PC-9 (cell line): ENCODE measurements at regions not wholly inside any gene's neighbourhood (a gene's known extent, or its start where the extent isn't known, plus 50 kb on each side); places are given as distances from the start of the nearest gene placed in this dataset.

Experiments used
- BruUV-seq: library from RNA; stranded (reverse); fragments of 400-500 nt; replicated peaks from 2 replicates; lab custom pipeline; 2021; lab: Mats Ljungman, UMichigan
- CTCF ChIA-PET: fragments of 300-600 bp; sonication (Branson Sonifier 250); formaldehyde crosslinking; loops from one replicate; lab custom pipeline; 2022; ENCODE audit warnings: antibody characterized with exemption; lab: Charles Lee
- POLR2A ChIA-PET: fragments of 300-600 bp; sonication (Branson Sonifier 250); formaldehyde crosslinking; loops from one replicate; lab custom pipeline; 2022; ENCODE audit warnings: antibody characterized with exemption; ENCODE audit not compliant: unreplicated experiment; lab: Charles Lee
- DNase-seq, 2 experiments: peaks; one replicate each; pipeline versions ENCODE4 v3.0.0 to v3.0.0-alpha.2; 2015 to 2022; ENCODE audit warnings: mixed read lengths in 1 of 2
- H2AFZ ChIP-seq: fragments of 200-600 bp; sonication (generic); 2 replicates; pipeline ENCODE4 v1.8.1; 2017; ENCODE audit warnings: antibody characterized with exemption
- H3F3A ChIP-seq: fragments of 200-600 bp; sonication (generic); 2 replicates; pipeline ENCODE4 v1.8.1; 2017; ENCODE audit warnings: antibody characterized with exemption, mild to moderate bottlenecking, low read depth; ENCODE audit not compliant: insufficient read depth
- H3K27ac ChIP-seq: fragments of 200-600 bp; sonication (generic); 2 replicates; pipeline ENCODE4 v1.6.1; 2016; ENCODE audit warnings: mixed run types
- H3K27me3 ChIP-seq: fragments of 200-600 bp; sonication (generic); 2 replicates; pipeline ENCODE4 v1.6.1; 2016; ENCODE audit warnings: low read depth, mixed run types; ENCODE audit not compliant: insufficient read depth
- H3K36me3 ChIP-seq: fragments of 200-600 bp; sonication (generic); 2 replicates; pipeline ENCODE4 v1.6.1; 2016; ENCODE audit warnings: low read depth, mixed run types
- H3K4me1 ChIP-seq: fragments of 200-600 bp; sonication (generic); replicated peaks from 2 replicates; pipeline ENCODE4 v1.6.1; 2016; ENCODE audit warnings: mixed run types; ENCODE audit not compliant: insufficient read depth
- H3K4me2 ChIP-seq: fragments of 200-600 bp; sonication (generic); 2 replicates; pipeline ENCODE4 v1.6.1; 2017; ENCODE audit warnings: mixed run types
- H3K4me3 ChIP-seq: fragments of 200-600 bp; sonication (generic); 2 replicates; pipeline ENCODE4 v1.6.1; 2016; ENCODE audit warnings: mixed run types
- H3K79me2 ChIP-seq: fragments of 200-600 bp; sonication (generic); 2 replicates; pipeline ENCODE4 v1.6.1; 2017; ENCODE audit warnings: low read depth, mixed run types
- H3K9me2 ChIP-seq: fragments of 200-600 bp; sonication (generic); 2 replicates; pipeline ENCODE4 v1.8.1; 2017; ENCODE audit warnings: mild to moderate bottlenecking; ENCODE audit not compliant: insufficient read depth
- H3K9me3 ChIP-seq: fragments of 200-600 bp; sonication (generic); 2 replicates; pipeline ENCODE4 v1.8.1; 2016; ENCODE audit warnings: low read depth; ENCODE audit not compliant: insufficient read depth
- H4K20me1 ChIP-seq: fragments of 200-600 bp; sonication (generic); 2 replicates; pipeline ENCODE4 v1.8.1; 2017; ENCODE audit not compliant: insufficient read depth
- CTCF ChIP-seq: fragments of 200-600 bp; sonication (generic); conservative IDR thresholded peaks from 2 replicates; pipeline ENCODE4 v1.6.1; 2017; ENCODE audit warnings: mixed run types, antibody characterized with exemption, mild to moderate bottlenecking, moderate library complexity
- EZH2 ChIP-seq: fragments of 200-600 bp; sonication (generic); IDR thresholded peaks from 2 replicates; pipeline ENCODE4 v1.8.0; 2017; ENCODE audit warnings: antibody characterized with exemption, low read depth
- intact Hi-C: fragments of 100-400 bp; cut with micrococcal nuclease; formaldehyde crosslinking; loops from one replicate; pipeline ENCODE4 v1.10.0; 2022; ENCODE audit not compliant: unreplicated experiment

GRCh38 chr22:22187299-22187698, 57.3 kb upstream of the VPREB1 start:
- Histone ChIP-seq H3K27me3 (peaks cover 43% of the 10 kb centered on the region), H4K20me1 (no peaks in the 10 kb centered on the region), H3K9me2 (no peaks in the 10 kb centered on the region), H3K36me3 (no peaks in the 10 kb centered on the region), H3K4me3 (no peak overlapping the region), H2AFZ (no peak overlapping the region), H3K9me3 (no peaks in the 10 kb centered on the region), H3K4me1 (no peaks in the 10 kb centered on the region), H3F3A (no peaks in the 10 kb centered on the region), H3K27ac (no peak overlapping the region), H3K79me2 (no peaks in the 10 kb centered on the region), H3K4me2 (no peak overlapping the region)
- DNase-seq = no peak
- intact Hi-C loops = no loop called here
- POLR2A ChIA-PET = no interaction called here
- TF ChIP-seq EZH2 (no peak), CTCF (no peak)
- BruUV-seq = no TSS peak
- CTCF ChIA-PET = no interaction called here

- H3K9me3 ChIP-seq = no peaks in the 10 kb centered on the region
- H4K20me1 ChIP-seq = no peaks in the 10 kb centered on the region
- no peaks in the 10 kb centered on the region for H3K79me2 ChIP-seq
- intact Hi-C loops = no loop called here
- no peaks in the 10 kb centered on the region for H3F3A ChIP-seq
- no peak overlapping the region for H2AFZ ChIP-seq
- POLR2A ChIA-PET = no interaction called here
- CTCF ChIA-PET = interaction anchor here (0.5 kb wide), 1 partner anchor 1703 kb away, joined by 10 read pairs; no protein-coding TSS in a partner anchor
- no peaks in the 10 kb centered on the region for H3K4me1 ChIP-seq
- no peaks in the 10 kb centered on the region for H3K9me2 ChIP-seq
- no peak overlapping the region for H3K27ac ChIP-seq
- BruUV-seq = no TSS peak
- H3K4me2 ChIP-seq = no peak overlapping the region
- H3K4me3 ChIP-seq = no peak overlapping the region
- H3K27me3 ChIP-seq = peaks cover 52% of the 10 kb centered on the region
- no peak for DNase-seq
- no peaks in the 10 kb centered on the region for H3K36me3 ChIP-seq
- TF ChIP-seq CTCF = no peak
- no peak for TF ChIP-seq EZH2
These were observed 58.6 kb upstream of the VPREB1 start for GRCh38 chr22:22185844-22186499.

- H3F3A ChIP-seq = no peaks in the 10 kb centered on the region
- CTCF ChIA-PET = interaction anchor here (0.5 kb wide), 1 partner anchor 1703 kb away, joined by 10 read pairs; no protein-coding TSS in a partner anchor
These were observed 59.4 kb upstream of the VPREB1 start for GRCh38 chr22:22185217-22185616.

More at GRCh38 chr22:22185217-22185616, 59.4 kb upstream of the VPREB1 start:
- no TSS peak for BruUV-seq
- intact Hi-C loops = no loop called here
- H3K4me3 ChIP-seq = no peak overlapping the region
- no peaks in the 10 kb centered on the region for H3K9me2 ChIP-seq
- DNase-seq = no peak
- H3K27ac ChIP-seq = no peak overlapping the region
- H3K4me1 ChIP-seq = no peaks in the 10 kb centered on the region
- H2AFZ ChIP-seq = no peak overlapping the region
- POLR2A ChIA-PET = no interaction called here
- no peak overlapping the region for H3K4me2 ChIP-seq
- H3K79me2 ChIP-seq = no peaks in the 10 kb centered on the region
- H3K9me3 ChIP-seq = no peaks in the 10 kb centered on the region
- peaks cover 57% of the 10 kb centered on the region for H3K27me3 ChIP-seq
- TF ChIP-seq EZH2 (no peak), CTCF (no peak)
- H3K36me3 ChIP-seq = no peaks in the 10 kb centered on the region
- H4K20me1 ChIP-seq = no peaks in the 10 kb centered on the region
